Panc1 (cell line): ENCODE measurements at regions not wholly inside any gene's neighbourhood (a gene's known extent, or its start where the extent isn't known, plus 50 kb on each side); places are given as distances from the start of the nearest gene placed in this dataset.

ENCODE experiments used
- POLR2AphosphoS5 ChIP-seq: IDR thresholded peaks from 2 replicates; pipeline ENCODE4 v1.6.1; 2012; ENCODE audit warnings: mild to moderate bottlenecking, low read depth, low read length, moderate library complexity
- REST ChIP-seq, 2 experiments: IDR thresholded peaks; 2 replicates each; pipeline ENCODE4 v1.6.1; 2011 to 2012; ENCODE audit warnings: low read depth in 2 of 2, control low read depth in 1 of 2, low read length in 1 of 2, mild to moderate bottlenecking in 1 of 2, moderate library complexity in 1 of 2; ENCODE audit not compliant: insufficient read depth in 1 of 2
- SIN3A ChIP-seq: IDR thresholded peaks from 2 replicates; pipeline ENCODE4 v1.6.1; 2012; ENCODE audit warnings: low read depth, mild to moderate bottlenecking, low read length, moderate library complexity, borderline replicate concordance; ENCODE audit not compliant: insufficient read depth
- TCF7L2 ChIP-seq: IDR thresholded peaks from 2 replicates; pipeline ENCODE4 v1.6.1; 2011; ENCODE audit warnings: mild to moderate bottlenecking, low read depth, low read length, inconsistent platforms
- TF ChIP-seq, protein P1 (sequence below): fragments of 450-650 bp; IDR thresholded peaks from 2 replicates; pipeline ENCODE4 v1.5.1; 2017; ENCODE audit warnings: mild to moderate bottlenecking

GRCh38 chr13:90641884-90642283, 705.6 kb upstream of the MIR17HG start:
- TF ChIP-seq, protein P1, sequence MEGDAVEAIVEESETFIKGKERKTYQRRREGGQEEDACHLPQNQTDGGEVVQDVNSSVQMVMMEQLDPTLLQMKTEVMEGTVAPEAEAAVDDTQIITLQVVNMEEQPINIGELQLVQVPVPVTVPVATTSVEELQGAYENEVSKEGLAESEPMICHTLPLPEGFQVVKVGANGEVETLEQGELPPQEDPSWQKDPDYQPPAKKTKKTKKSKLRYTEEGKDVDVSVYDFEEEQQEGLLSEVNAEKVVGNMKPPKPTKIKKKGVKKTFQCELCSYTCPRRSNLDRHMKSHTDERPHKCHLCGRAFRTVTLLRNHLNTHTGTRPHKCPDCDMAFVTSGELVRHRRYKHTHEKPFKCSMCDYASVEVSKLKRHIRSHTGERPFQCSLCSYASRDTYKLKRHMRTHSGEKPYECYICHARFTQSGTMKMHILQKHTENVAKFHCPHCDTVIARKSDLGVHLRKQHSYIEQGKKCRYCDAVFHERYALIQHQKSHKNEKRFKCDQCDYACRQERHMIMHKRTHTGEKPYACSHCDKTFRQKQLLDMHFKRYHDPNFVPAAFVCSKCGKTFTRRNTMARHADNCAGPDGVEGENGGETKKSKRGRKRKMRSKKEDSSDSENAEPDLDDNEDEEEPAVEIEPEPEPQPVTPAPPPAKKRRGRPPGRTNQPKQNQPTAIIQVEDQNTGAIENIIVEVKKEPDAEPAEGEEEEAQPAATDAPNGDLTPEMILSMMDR, result no peak
- TF ChIP-seq TCF7L2 (no peak), POLR2AphosphoS5 (no peak), SIN3A (no peak), REST (IDR thresholded peaks at IDR 0.05; ENCODE audit: insufficient read depth in 1 of 2, low read depth in 2 of 2, low read length in 1 of 2) (no peak)
